ENCODE measurements at regions not wholly inside any gene's neighbourhood (a gene's known extent, or its start where the extent isn't known, plus 50 kb on each side); places are given as distances from the start of the nearest gene placed in this dataset.

DNA sequence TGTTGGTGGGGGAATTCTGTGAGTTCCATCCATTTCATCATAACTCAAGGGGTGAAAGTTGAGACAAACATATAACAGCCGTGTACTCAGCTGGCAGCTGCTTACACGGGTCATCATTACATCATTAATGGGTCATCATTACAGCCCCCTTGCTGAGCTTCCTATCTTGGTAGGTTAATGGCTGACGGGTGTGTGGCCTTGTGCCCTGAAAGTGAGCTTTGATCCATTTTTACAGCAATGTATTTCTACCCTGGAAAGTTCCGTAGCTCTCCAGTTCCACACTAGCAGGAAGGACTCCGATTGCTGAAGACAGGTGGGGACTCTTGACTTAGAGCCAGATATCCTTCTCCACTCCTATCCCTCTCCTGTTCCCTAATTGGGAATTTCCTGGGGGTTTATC is 105.2 kb upstream of the DLX2 start:
- no peak for DNase-seq (ENCODE audit: low read depth)
- in situ Hi-C loops (cut with HindIII; ENCODE audit: low sequenced_read_pairs), result no loop called here
- H3K4me3 ChIP-seq (ENCODE audit: low read depth, low read length), result no peak overlapping the region
- TF ChIP-seq, protein P1, sequence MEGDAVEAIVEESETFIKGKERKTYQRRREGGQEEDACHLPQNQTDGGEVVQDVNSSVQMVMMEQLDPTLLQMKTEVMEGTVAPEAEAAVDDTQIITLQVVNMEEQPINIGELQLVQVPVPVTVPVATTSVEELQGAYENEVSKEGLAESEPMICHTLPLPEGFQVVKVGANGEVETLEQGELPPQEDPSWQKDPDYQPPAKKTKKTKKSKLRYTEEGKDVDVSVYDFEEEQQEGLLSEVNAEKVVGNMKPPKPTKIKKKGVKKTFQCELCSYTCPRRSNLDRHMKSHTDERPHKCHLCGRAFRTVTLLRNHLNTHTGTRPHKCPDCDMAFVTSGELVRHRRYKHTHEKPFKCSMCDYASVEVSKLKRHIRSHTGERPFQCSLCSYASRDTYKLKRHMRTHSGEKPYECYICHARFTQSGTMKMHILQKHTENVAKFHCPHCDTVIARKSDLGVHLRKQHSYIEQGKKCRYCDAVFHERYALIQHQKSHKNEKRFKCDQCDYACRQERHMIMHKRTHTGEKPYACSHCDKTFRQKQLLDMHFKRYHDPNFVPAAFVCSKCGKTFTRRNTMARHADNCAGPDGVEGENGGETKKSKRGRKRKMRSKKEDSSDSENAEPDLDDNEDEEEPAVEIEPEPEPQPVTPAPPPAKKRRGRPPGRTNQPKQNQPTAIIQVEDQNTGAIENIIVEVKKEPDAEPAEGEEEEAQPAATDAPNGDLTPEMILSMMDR (IDR thresholded peaks at IDR 0.05; ENCODE audit: low read depth, low read length, missing control alignments), result no peak

DNA sequence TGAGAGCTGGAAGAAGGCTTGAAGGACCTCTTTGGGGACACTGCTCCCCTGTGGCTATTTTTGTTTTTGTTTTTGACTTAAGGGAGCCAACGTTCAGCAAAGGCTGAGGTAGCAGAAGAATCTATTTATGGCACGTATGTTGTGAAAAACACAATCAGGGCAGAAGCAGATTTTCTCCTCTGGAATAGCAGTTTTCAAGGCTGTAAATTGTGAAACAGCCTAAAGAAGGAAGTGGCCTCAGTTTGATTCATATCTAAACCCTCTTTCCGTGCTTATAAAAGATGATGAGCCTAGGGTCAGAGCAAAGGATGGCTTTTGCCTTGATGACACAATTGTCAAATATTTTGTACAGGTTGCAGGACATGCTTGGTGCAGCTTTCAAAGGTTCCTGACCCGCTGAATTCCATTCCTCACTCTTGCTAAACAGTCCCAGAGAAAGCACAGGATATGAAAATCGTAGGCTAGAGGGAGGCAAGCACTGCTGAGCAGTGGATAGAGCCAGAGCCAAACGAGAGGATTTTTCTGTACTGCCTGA is 106.2 kb upstream of the DLX2 start:
- DNase-seq (ENCODE audit: low read depth), result no peak
- H3K4me3 ChIP-seq (ENCODE audit: low read depth, low read length), result no peak overlapping the region
- TF ChIP-seq, protein P1 (IDR thresholded peaks at IDR 0.05; ENCODE audit: low read depth, low read length, missing control alignments), result no peak
- in situ Hi-C loops (cut with HindIII; ENCODE audit: low sequenced_read_pairs), result no loop called here

DNA sequence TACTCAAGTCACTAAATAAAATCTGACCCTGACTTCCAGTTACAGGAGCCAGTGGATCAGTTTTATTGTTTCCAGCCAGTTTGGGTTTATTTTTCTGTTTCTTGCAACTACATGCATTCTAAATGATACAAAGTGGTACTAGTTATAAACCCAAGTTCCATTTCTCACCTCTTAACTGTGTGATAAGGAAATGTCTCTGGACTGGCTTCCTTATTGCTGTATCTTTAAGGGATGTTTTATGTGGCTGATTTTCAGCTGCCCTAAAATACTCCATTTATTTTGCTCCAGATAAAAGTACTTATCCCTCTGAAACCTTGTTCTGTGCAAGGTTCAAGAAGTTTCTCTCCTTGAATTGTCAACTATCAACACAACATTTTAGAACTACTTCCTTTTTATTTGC is 107.9 kb upstream of the DLX2 start:
- DNase-seq (ENCODE audit: low read depth), result no peak
- in situ Hi-C loops (cut with HindIII; ENCODE audit: low sequenced_read_pairs), result no loop called here
- TF ChIP-seq, protein P1 (IDR thresholded peaks at IDR 0.05; ENCODE audit: low read depth, low read length, missing control alignments), result no peak
- H3K4me3 ChIP-seq (ENCODE audit: low read depth, low read length), result no peak overlapping the region

DNA sequence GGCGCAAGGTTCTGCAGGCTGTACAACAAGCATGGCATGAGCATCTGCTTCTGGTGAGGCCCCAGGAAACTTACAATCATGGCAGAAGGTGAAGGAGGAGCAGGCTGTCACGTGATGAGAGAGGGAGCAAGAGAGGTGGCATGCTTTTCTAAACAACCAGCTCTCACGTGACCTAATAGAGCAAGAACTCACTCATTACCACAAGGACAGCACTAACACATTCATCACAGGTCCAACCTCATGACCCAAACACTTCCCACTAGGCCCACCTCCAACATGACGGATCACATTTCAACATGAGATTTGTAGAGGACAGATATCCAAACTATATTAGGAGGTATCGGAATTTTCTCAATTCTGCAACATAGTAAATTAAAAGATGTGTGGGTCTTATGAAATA is 108.8 kb upstream of the DLX2 start:
- TF ChIP-seq, protein P1 (IDR thresholded peaks at IDR 0.05; ENCODE audit: low read depth, low read length, missing control alignments), result no peak
- in situ Hi-C loops (cut with HindIII; ENCODE audit: low sequenced_read_pairs), result no loop called here
- no peak for DNase-seq (ENCODE audit: low read depth)
- no peak overlapping the region for H3K4me3 ChIP-seq (ENCODE audit: low read depth, low read length)

DNA sequence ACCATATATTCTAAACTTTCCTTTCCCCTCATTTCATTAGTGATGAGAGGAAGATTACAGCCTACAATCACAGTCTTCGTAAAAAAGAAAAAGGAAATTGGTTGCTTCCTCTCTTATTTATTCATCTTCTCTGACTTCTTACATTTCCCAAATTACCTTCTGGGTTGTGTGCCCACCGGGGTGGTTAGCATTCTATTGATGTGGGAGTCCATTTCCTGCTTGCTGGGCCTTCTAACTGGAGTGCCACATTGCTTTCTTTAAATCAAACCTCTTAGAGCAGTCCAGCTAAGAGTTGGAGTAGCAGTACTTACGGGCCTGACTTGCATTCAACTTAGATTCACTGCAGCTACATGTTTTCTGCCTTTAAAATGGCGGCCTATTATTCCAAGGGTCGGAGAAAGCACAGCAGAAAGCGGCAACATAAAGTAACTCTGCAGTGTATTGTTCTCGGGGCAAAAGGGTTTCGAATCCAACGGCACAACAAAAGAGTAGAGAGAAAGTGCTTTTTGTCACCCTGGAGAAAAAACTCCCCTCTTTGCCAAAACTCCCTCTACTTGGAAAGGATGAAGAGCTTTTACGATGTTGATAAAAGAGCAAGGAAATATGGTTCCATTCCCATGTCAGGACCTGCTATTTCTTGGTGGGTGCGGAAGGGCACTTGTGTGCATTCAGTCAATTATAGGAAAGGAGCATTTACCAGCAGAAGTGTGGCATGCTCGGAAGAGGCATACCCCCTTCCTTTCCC is 110.6 kb upstream of the DLX2 start:
- in situ Hi-C loops (cut with HindIII; ENCODE audit: low sequenced_read_pairs), result no loop called here
- DNase-seq (ENCODE audit: low read depth), result no peak
- H3K4me3 ChIP-seq (ENCODE audit: low read depth, low read length), result no peak overlapping the region
- TF ChIP-seq, protein P1 (IDR thresholded peaks at IDR 0.05; ENCODE audit: low read depth, low read length, missing control alignments), result no peak

DNA sequence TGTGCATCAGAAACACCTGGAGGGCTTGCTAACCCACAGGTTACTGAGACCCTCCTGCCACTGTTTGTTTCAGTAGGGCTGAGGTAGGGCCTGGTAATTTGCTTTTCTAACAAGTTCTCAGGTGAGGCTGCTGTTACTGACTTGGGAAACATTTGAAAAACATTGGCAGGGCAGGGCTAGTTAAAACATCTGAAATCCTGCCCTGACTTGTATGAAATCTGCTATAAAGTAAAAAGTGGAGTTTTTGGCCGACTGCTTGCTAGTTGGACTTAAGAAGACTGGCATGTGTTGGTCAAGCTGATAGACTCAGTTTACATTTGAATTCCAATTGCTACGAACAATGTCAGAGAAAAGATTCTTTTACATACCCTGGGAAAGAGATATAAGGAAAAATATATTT is 111.6 kb upstream of the DLX2 start:
- TF ChIP-seq, protein P1 (IDR thresholded peaks at IDR 0.05; ENCODE audit: low read depth, low read length, missing control alignments), result no peak
- in situ Hi-C loops (cut with HindIII; ENCODE audit: low sequenced_read_pairs), result no loop called here
- no peak for DNase-seq (ENCODE audit: low read depth)
- H3K4me3 ChIP-seq (ENCODE audit: low read depth, low read length), result no peak overlapping the region

All from astrocyte of the cerebellum (primary cell).